22Rv1 (cell line): ENCODE measurements at regions not wholly inside any gene's neighbourhood (a gene's known extent, or its start where the extent isn't known, plus 50 kb on each side); places are given as distances from the start of the nearest gene placed in this dataset.

Experiments used
- ZFX ChIP-seq: fragments of 450-650 bp; IDR thresholded peaks from 2 replicates; pipeline ENCODE4 v1.6.1; 2017; ENCODE audit warnings: antibody characterized with exemption, borderline replicate concordance
- TF ChIP-seq, protein P1 (sequence below): fragments of 450-650 bp; IDR thresholded peaks from 2 replicates; pipeline ENCODE4 v1.5.1; 2017; ENCODE audit warnings: mild to moderate bottlenecking

DNA sequence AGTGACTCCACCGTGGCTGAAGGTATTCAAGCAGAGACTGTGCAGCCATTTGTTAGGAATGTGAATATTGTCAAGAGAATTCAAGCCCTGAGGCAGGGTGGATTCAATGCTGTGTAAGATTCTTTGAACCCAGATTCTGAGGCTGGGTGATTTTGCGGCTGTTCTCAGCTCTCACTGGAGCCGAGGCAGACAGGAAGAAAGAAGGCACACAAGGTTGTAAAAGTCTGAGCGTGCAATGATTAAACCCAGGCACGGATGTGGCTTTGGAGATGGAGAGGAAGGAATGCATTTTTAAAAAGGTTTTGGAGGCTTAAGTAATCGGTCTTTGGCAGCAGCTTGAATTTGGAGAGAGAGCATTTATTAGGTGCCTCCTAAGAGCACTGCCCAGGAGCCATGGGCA, 187.9 kb downstream of the KATNAL1 start:
- TF ChIP-seq, protein P1, sequence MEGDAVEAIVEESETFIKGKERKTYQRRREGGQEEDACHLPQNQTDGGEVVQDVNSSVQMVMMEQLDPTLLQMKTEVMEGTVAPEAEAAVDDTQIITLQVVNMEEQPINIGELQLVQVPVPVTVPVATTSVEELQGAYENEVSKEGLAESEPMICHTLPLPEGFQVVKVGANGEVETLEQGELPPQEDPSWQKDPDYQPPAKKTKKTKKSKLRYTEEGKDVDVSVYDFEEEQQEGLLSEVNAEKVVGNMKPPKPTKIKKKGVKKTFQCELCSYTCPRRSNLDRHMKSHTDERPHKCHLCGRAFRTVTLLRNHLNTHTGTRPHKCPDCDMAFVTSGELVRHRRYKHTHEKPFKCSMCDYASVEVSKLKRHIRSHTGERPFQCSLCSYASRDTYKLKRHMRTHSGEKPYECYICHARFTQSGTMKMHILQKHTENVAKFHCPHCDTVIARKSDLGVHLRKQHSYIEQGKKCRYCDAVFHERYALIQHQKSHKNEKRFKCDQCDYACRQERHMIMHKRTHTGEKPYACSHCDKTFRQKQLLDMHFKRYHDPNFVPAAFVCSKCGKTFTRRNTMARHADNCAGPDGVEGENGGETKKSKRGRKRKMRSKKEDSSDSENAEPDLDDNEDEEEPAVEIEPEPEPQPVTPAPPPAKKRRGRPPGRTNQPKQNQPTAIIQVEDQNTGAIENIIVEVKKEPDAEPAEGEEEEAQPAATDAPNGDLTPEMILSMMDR: no peak
- TF ChIP-seq ZFX: no peak
